H1 (cell line): ENCODE measurements at regions not wholly inside any gene's neighbourhood (a gene's known extent, or its start where the extent isn't known, plus 50 kb on each side); places are given as distances from the start of the nearest gene placed in this dataset.

Experiments used
- CTCF ChIA-PET: fragments of 300-600 bp; sonication (Branson Sonifier 250); formaldehyde crosslinking; loops from one replicate; lab custom pipeline; 2021; ENCODE audit not compliant: partially characterized antibody; lab: Charles Lee
- POLR2A ChIA-PET: fragments of 300-600 bp; sonication (Branson Sonifier 250); formaldehyde crosslinking; loops from one replicate; lab custom pipeline; 2021; ENCODE audit warnings: inconsistent platforms; ENCODE audit not compliant: partially characterized antibody; lab: Charles Lee
- DNase-seq, 2 experiments: peaks; one replicate each; pipeline versions ENCODE4 v3.0.0 to v3.0.0-alpha.2; 2010 to 2022; ENCODE audit warnings: low spot score in 2 of 2, low read depth in 1 of 2, mixed read lengths in 1 of 2
- FAIRE-seq: peaks from 2 replicates; lab custom pipeline; 2011; peaks lifted over from hg19 to GRCh38; lab: Jason Lieb, UNC
- H2AFZ ChIP-seq: 2 replicates; pipeline ENCODE4 v1.8.1; 2012; ENCODE audit warnings: low read length, inconsistent platforms
- H2AK5ac ChIP-seq: 2 replicates; pipeline ENCODE4 v1.6.1; 2013; ENCODE audit warnings: low read depth, low read length
- H2BK120ac ChIP-seq: replicated peaks from 2 replicates; pipeline ENCODE3; 2013; ENCODE audit warnings: low read depth, low read length, inconsistent platforms
- H2BK12ac ChIP-seq: 2 replicates; pipeline ENCODE4 v1.6.1; 2013; ENCODE audit warnings: low read depth, low read length
- H2BK15ac ChIP-seq: 2 replicates; pipeline ENCODE4 v1.6.1; 2013; ENCODE audit warnings: low read length
- H2BK20ac ChIP-seq: 2 replicates; pipeline ENCODE4 v1.6.1; 2013; ENCODE audit warnings: low read length
- H2BK5ac ChIP-seq: 2 replicates; pipeline ENCODE4 v1.6.1; 2013; ENCODE audit warnings: low read depth, low read length
- H3K14ac ChIP-seq: 2 replicates; pipeline ENCODE4 v1.6.1; 2013; ENCODE audit warnings: inconsistent platforms; ENCODE audit not compliant: insufficient read length
- H3K18ac ChIP-seq: 2 replicates; pipeline ENCODE4 v1.6.1; 2013; ENCODE audit warnings: low read length; ENCODE audit errors: extremely low read depth
- H3K23ac ChIP-seq: 2 replicates; pipeline ENCODE4 v1.6.1; 2013; ENCODE audit warnings: inconsistent platforms; ENCODE audit not compliant: insufficient read length
- H3K23me2 ChIP-seq: 2 replicates; pipeline ENCODE4 v1.6.1; 2013; ENCODE audit warnings: low read depth, low read length
- H3K27ac ChIP-seq: 2 replicates; pipeline ENCODE4 v1.6.1; 2011; ENCODE audit warnings: low read depth, low read length, inconsistent platforms
- H3K27me3 ChIP-seq, 4 experiments: replicated peaks in 1 of 4; 1 replicate in 1 of 4; 2 replicates in 3 of 4; pipeline versions ENCODE4 v1.6.1 to v1.8.1; 2011 to 2013; ENCODE audit warnings: low read length in 3 of 4, mild to moderate bottlenecking in 3 of 4, inconsistent platforms in 2 of 4, mixed read lengths in 2 of 4, moderate library complexity in 1 of 4; ENCODE audit not compliant: control insufficient read depth in 3 of 4, insufficient read depth in 3 of 4; ENCODE audit errors: extremely low read depth in 1 of 4
- H3K36me3 ChIP-seq, 4 experiments: 2 replicates each; pipeline versions ENCODE4 v1.6.1 to v1.8.1; 2011 to 2013; ENCODE audit warnings: mild to moderate bottlenecking in 4 of 4, low read length in 3 of 4, moderate library complexity in 2 of 4, control low read depth in 1 of 4, inconsistent platforms in 1 of 4; ENCODE audit not compliant: insufficient read depth in 4 of 4, control insufficient read depth in 2 of 4
- H3K4ac ChIP-seq: replicated peaks from 2 replicates; pipeline ENCODE3; 2013; ENCODE audit warnings: low read length, low read depth, mixed read lengths, inconsistent platforms; ENCODE audit not compliant: insufficient read length
- H3K4me1 ChIP-seq, 4 experiments: replicated peaks in 1 of 4; 1 replicate in 1 of 4; 2 replicates in 3 of 4; pipeline versions ENCODE4 v1.6.1 to v1.8.1; 2011 to 2013; ENCODE audit warnings: low read length in 3 of 4, inconsistent platforms in 2 of 4, mixed read lengths in 1 of 4; ENCODE audit not compliant: insufficient read depth in 4 of 4, control insufficient read depth in 3 of 4
- H3K4me2 ChIP-seq, 2 experiments: 2 replicates each; pipeline versions ENCODE4 v1.6.1 to v1.8.1; 2011 to 2013; ENCODE audit warnings: low read depth in 2 of 2, low read length in 2 of 2, control low read depth in 1 of 2, inconsistent platforms in 1 of 2, mild to moderate bottlenecking in 1 of 2; ENCODE audit not compliant: insufficient read depth in 1 of 2
- H3K4me3 ChIP-seq, 4 experiments: fragments of 200-600, 300-600 bp in 1 of 4; sonication (generic), shearing (Covaris generic), sonication (Bioruptor Twin) in 1 of 4; 2 replicates each; pipeline versions ENCODE4 v1.5.1 to v1.8.1; 2011 to 2016; ENCODE audit warnings: low read length in 4 of 4, low read depth in 3 of 4, control low read depth in 2 of 4, inconsistent platforms in 2 of 4, mild to moderate bottlenecking in 2 of 4, mixed read lengths in 1 of 4, moderate library complexity in 1 of 4; ENCODE audit not compliant: insufficient read depth in 2 of 4; ENCODE audit errors: extremely low read depth in 1 of 4
- H3K56ac ChIP-seq: replicated peaks from 2 replicates; pipeline ENCODE3; 2013; ENCODE audit warnings: low read depth, mild to moderate bottlenecking, mixed read lengths, low read length, inconsistent platforms; ENCODE audit not compliant: insufficient read length
- H3K79me1 ChIP-seq: 2 replicates; pipeline ENCODE4 v1.6.1; 2013; ENCODE audit warnings: low read depth, low read length, control low read depth
- H3K79me2 ChIP-seq, 2 experiments: 2 replicates each; pipeline versions ENCODE4 v1.6.1 to v1.8.1; 2012 to 2013; ENCODE audit warnings: low read length in 2 of 2, mild to moderate bottlenecking in 2 of 2, inconsistent platforms in 1 of 2; ENCODE audit not compliant: insufficient read depth in 2 of 2, control insufficient read depth in 1 of 2
- H3K9ac ChIP-seq, 4 experiments: replicated peaks in 1 of 4; 1 replicate in 1 of 4; 2 replicates in 3 of 4; pipeline versions ENCODE4 v1.6.1 to v1.8.1; 2011 to 2013; ENCODE audit warnings: low read depth in 3 of 4, low read length in 3 of 4, control low read depth in 2 of 4, mild to moderate bottlenecking in 2 of 4, moderate library complexity in 2 of 4, inconsistent platforms in 1 of 4; ENCODE audit errors: extremely low read depth in 1 of 4
- H3K9me3 ChIP-seq, 2 experiments: 2 replicates each; pipeline versions ENCODE4 v1.6.1 to v1.8.1; 2012 to 2013; ENCODE audit warnings: mild to moderate bottlenecking in 2 of 2, moderate library complexity in 2 of 2, control low read depth in 1 of 2, inconsistent platforms in 1 of 2, low read depth in 1 of 2, low read length in 1 of 2, mixed read lengths in 1 of 2; ENCODE audit not compliant: insufficient read depth in 2 of 2
- H4K20me1 ChIP-seq, 2 experiments: replicated peaks in 1 of 2; 2 replicates each; pipeline versions ENCODE3 to v1.8.1; 2011 to 2013; ENCODE audit warnings: inconsistent platforms in 2 of 2, low read length in 2 of 2, mild to moderate bottlenecking in 1 of 2; ENCODE audit not compliant: insufficient read depth in 2 of 2, control insufficient read depth in 1 of 2
- H4K5ac ChIP-seq: 2 replicates; pipeline ENCODE4 v1.6.1; 2013; ENCODE audit warnings: low read length, low read depth, mixed read lengths, inconsistent platforms; ENCODE audit not compliant: insufficient read length
- H4K8ac ChIP-seq: 2 replicates; pipeline ENCODE4 v1.8.0; 2013; ENCODE audit warnings: mild to moderate bottlenecking, moderate library complexity, low read length, inconsistent platforms; ENCODE audit not compliant: insufficient read depth; ENCODE audit errors: extremely low read depth
- H4K91ac ChIP-seq: replicated peaks from 2 replicates; pipeline ENCODE3; 2013; ENCODE audit warnings: low read length, mixed read lengths, inconsistent platforms; ENCODE audit not compliant: insufficient read length
- BCL11A ChIP-seq, 2 experiments: IDR thresholded peaks; one replicate each; pipeline ENCODE4 v1.6.1; 2011; ENCODE audit warnings: low read depth in 2 of 2, low read length in 2 of 2, mild to moderate bottlenecking in 2 of 2
- GABPA ChIP-seq: IDR thresholded peaks from 2 replicates; pipeline ENCODE4 v1.6.1; 2011; ENCODE audit warnings: mild to moderate bottlenecking, low read length, moderate library complexity, borderline replicate concordance; ENCODE audit not compliant: insufficient read depth
- PHF8 ChIP-seq: fragments of 200-600 bp; sonication (generic); conservative IDR thresholded peaks from 2 replicates; pipeline ENCODE4 v1.7.1; 2012; ENCODE audit warnings: low read depth, mild to moderate bottlenecking, inconsistent platforms, low read length, moderate library complexity
- WGBS, 2 experiments: shearing (Covaris generic) in 1 of 2; methylation state at CpG; one replicate each; pipeline versions ENCODE4 v1.1.6 to v1.1.7; 2013 to 2015; ENCODE audit warnings: low lambda C conversion rate in 2 of 2, mixed read lengths in 2 of 2, inconsistent platforms in 1 of 2, low coverage in 1 of 2, missing lambda C conversion rate in 1 of 2; ENCODE audit not compliant: insufficient replicate concordance in 2 of 2, insufficient coverage in 1 of 2, insufficient read length in 1 of 2; ENCODE audit errors: extremely low coverage in 1 of 2, missing lambda C conversion rate in 1 of 2; 5-methylcytosine and 5-hydroxymethylcytosine counted together

GRCh38 chr7:131952365-131952764 lies 395.9 kb upstream of the PODXL start:
- Histone ChIP-seq H3K4me2 (no peak overlapping the region), H2AK5ac (no peak overlapping the region), H3K27ac (no peak overlapping the region), H2BK5ac (no peak overlapping the region), H3K9me3 (no peaks in the 10 kb centered on the region; a peak in 1 of 4 replicates), H4K5ac (no peak overlapping the region), H2BK120ac (no peak overlapping the region), H2BK12ac (no peak overlapping the region), H3K27me3 (no peaks in the 10 kb centered on the region), H2BK15ac (no peak overlapping the region), H3K23me2 (no peaks in the 10 kb centered on the region), H4K8ac (no peak overlapping the region), H3K4ac (no peak overlapping the region), H3K4me3 (no peak overlapping the region), H3K9ac (no peak overlapping the region), H4K91ac (no peak overlapping the region), H2AFZ (no peak overlapping the region), H3K79me2 (no peaks in the 10 kb centered on the region), H3K36me3 (no peaks in the 10 kb centered on the region), H4K20me1 (no peaks in the 10 kb centered on the region), H3K23ac (no peak overlapping the region), H3K79me1 (no peaks in the 10 kb centered on the region), H3K4me1 (peaks cover 0 to 8% (median 3%) of the 10 kb centered on the region in 4 experiments; a peak in 2 of 7 replicates), H3K56ac (no peak overlapping the region), H3K18ac (no peak overlapping the region), H3K14ac (no peak overlapping the region), H2BK20ac (no peak overlapping the region)
- TF ChIP-seq PHF8 (no peak), BCL11A (IDR thresholded peaks at IDR 0.05; ENCODE audit: low read depth in 2 of 2, low read length in 2 of 2) (no peak), GABPA (no peak)
- ChIA-PET CTCF (interaction anchor here (1.1 kb wide), 1 partner anchor 24 kb away, joined by 3 read pairs; no protein-coding TSS in a partner anchor), POLR2A (no interaction called here)
- no peak for DNase-seq
- 93% methylated on average over 8 of the region's 8 CpGs; no CpG with 5 or more reads in 1 of the 2 experiments for WGBS, 2 experiments
- no peak for FAIRE-seq
